IMR-90 (cell line): ENCODE measurements at regions not wholly inside any gene's neighbourhood (a gene's known extent, or its start where the extent isn't known, plus 50 kb on each side); places are given as distances from the start of the nearest gene placed in this dataset.

ENCODE experiments used
- ATAC-seq: fragments of 200-7000 bp; cut with Tn5 transposase; 2 replicates; pipeline ENCODE4 v1.9.1; 2020; ENCODE audit warnings: low read depth, mild to moderate bottlenecking, moderate library complexity
- BruUV-seq: library from RNA; stranded (reverse); fragments of 400-500 nt; replicated peaks from 2 replicates; lab custom pipeline; 2021; lab: Mats Ljungman, UMichigan
- CTCF ChIA-PET: fragments of 300-600 bp; formaldehyde crosslinking; extraction: SDS; loops from one replicate; lab custom pipeline; 2021; ENCODE audit warnings: antibody characterized with exemption; lab: Yijun Ruan, JAX
- POLR2A ChIA-PET: fragments of 300-600 bp; sonication (Branson Sonifier 250); formaldehyde crosslinking; loops from one replicate; lab custom pipeline; 2022; ENCODE audit warnings: antibody characterized with exemption; ENCODE audit not compliant: unreplicated experiment; lab: Charles Lee
- DNase-seq: peaks from one replicate; pipeline ENCODE4 v3.0.0; 2013
- H2AFZ ChIP-seq: replicated peaks from 2 replicates; pipeline ENCODE3; 2013; ENCODE audit warnings: low read length, mild to moderate bottlenecking; ENCODE audit not compliant: poor library complexity
- H2AK5ac ChIP-seq: 2 replicates; pipeline ENCODE4 v1.6.1; 2013; ENCODE audit warnings: low read depth, low read length, inconsistent platforms
- H2AK9ac ChIP-seq: replicated peaks from 2 replicates; pipeline ENCODE3; 2013; ENCODE audit warnings: mild to moderate bottlenecking, low read depth, low read length, moderate library complexity; ENCODE audit not compliant: poor library complexity
- H2BK120ac ChIP-seq: 2 replicates; pipeline ENCODE4 v1.6.1; 2013; ENCODE audit warnings: low read depth, low read length, inconsistent platforms
- H2BK15ac ChIP-seq: 3 replicates; pipeline ENCODE4 v1.6.1; 2013; ENCODE audit warnings: low read depth, low read length, inconsistent platforms
- H2BK20ac ChIP-seq: 2 replicates; pipeline ENCODE4 v1.6.1; 2013; ENCODE audit warnings: low read depth, mild to moderate bottlenecking, inconsistent platforms, low read length, moderate library complexity
- H2BK5ac ChIP-seq: 2 replicates; pipeline ENCODE4 v1.6.1; 2013; ENCODE audit warnings: mild to moderate bottlenecking, low read depth, low read length, inconsistent platforms; ENCODE audit not compliant: poor library complexity, severe bottlenecking
- H3K14ac ChIP-seq: replicated peaks from 2 replicates; pipeline ENCODE4 v1.6.1; 2013; ENCODE audit warnings: low read depth, low read length, inconsistent platforms
- H3K18ac ChIP-seq: 2 replicates; pipeline ENCODE4 v1.6.1; 2013; ENCODE audit warnings: low read depth, low read length, control low read depth
- H3K23ac ChIP-seq: 2 replicates; pipeline ENCODE4 v1.6.1; 2013; ENCODE audit warnings: low read depth, low read length, inconsistent platforms
- H3K27ac ChIP-seq: 2 replicates; pipeline ENCODE4 v1.5.1; 2013; ENCODE audit warnings: mild to moderate bottlenecking, control low read depth, low read length; ENCODE audit not compliant: insufficient read depth
- H3K27me3 ChIP-seq: 2 replicates; pipeline ENCODE4 v1.6.1; 2013; ENCODE audit warnings: low read length; ENCODE audit not compliant: control insufficient read depth, insufficient read depth
- H3K36me3 ChIP-seq: 2 replicates; pipeline ENCODE4 v1.6.1; 2013; ENCODE audit warnings: low read length, mixed read lengths; ENCODE audit not compliant: control insufficient read depth, insufficient read depth
- H3K4ac ChIP-seq: 2 replicates; pipeline ENCODE4 v1.6.1; 2013; ENCODE audit warnings: low read depth, low read length, inconsistent platforms
- H3K4me1 ChIP-seq: 2 replicates; pipeline ENCODE4 v1.6.1; 2013; ENCODE audit warnings: low read length, mixed read lengths; ENCODE audit not compliant: control insufficient read depth, insufficient read depth
- H3K4me2 ChIP-seq: 2 replicates; pipeline ENCODE4 v1.6.1; 2013; ENCODE audit warnings: low read depth, mild to moderate bottlenecking, control low read depth, low read length, moderate library complexity
- H3K4me3 ChIP-seq: 2 replicates; pipeline ENCODE4 v1.5.1; 2013; ENCODE audit warnings: low read depth, mild to moderate bottlenecking, control low read depth, low read length, moderate library complexity; ENCODE audit not compliant: insufficient read depth
- H3K56ac ChIP-seq: 2 replicates; pipeline ENCODE4 v1.6.1; 2013; ENCODE audit warnings: low read length, inconsistent platforms; ENCODE audit not compliant: insufficient read depth; ENCODE audit errors: extremely low read depth
- H3K79me1 ChIP-seq, 2 experiments: 2 replicates each; pipeline ENCODE4 v1.6.1; 2013; ENCODE audit warnings: low read length in 2 of 2, inconsistent platforms in 1 of 2, low read depth in 1 of 2
- H3K9ac ChIP-seq: 2 replicates; pipeline ENCODE4 v1.6.1; 2013; ENCODE audit warnings: low read depth, low read length, control low read depth
- H3K9me1 ChIP-seq: 2 replicates; pipeline ENCODE4 v1.6.1; 2013; ENCODE audit warnings: low read length, inconsistent platforms; ENCODE audit not compliant: insufficient read depth
- H3K9me3 ChIP-seq: 2 replicates; pipeline ENCODE4 v1.6.1; 2013; ENCODE audit warnings: low read length; ENCODE audit not compliant: control insufficient read depth, insufficient read depth
- H4K20me1 ChIP-seq: 2 replicates; pipeline ENCODE4 v1.6.1; 2013; ENCODE audit warnings: low read length, inconsistent platforms; ENCODE audit not compliant: insufficient read depth
- H4K5ac ChIP-seq: 2 replicates; pipeline ENCODE4 v1.6.1; 2013; ENCODE audit warnings: mild to moderate bottlenecking, low read depth, low read length, control low read depth
- H4K8ac ChIP-seq, 2 experiments: 2 replicates each; pipeline ENCODE4 v1.6.1; 2013; ENCODE audit warnings: low read depth in 2 of 2, low read length in 2 of 2, control low read depth in 1 of 2, inconsistent platforms in 1 of 2
- H4K91ac ChIP-seq: 2 replicates; pipeline ENCODE4 v1.6.1; 2013; ENCODE audit warnings: low read depth, low read length, inconsistent platforms; ENCODE audit not compliant: insufficient read depth
- MAFK ChIP-seq: IDR thresholded peaks from 2 replicates; pipeline ENCODE4 v1.6.1; 2012; ENCODE audit warnings: low read depth, low read length, improper control_type of control experiment
- WGBS, 2 experiments: methylation state at CpG; one replicate each; pipeline versions ENCODE4 v1.1.5 to v1.1.7; 2013; ENCODE audit warnings: missing lambda C conversion rate in 2 of 2; ENCODE audit not compliant: insufficient read length in 1 of 2; ENCODE audit errors: extremely low coverage in 2 of 2; 5-methylcytosine and 5-hydroxymethylcytosine counted together
- dilution Hi-C: fragments of 300-500 bp; cut with HindIII; formaldehyde crosslinking; loops from one replicate; pipeline ENCODE4 v1.14.3; 2018; ENCODE audit warnings: low sequenced_read_pairs; ENCODE audit not compliant: unreplicated experiment
- in situ Hi-C: fragments of 300-500 bp; cut with MboI; formaldehyde crosslinking; loops from 3 replicates; pipeline ENCODE4 v1.14.3; 2019; ENCODE audit warnings: low sequenced_read_pairs, inconsistent platforms, mixed read lengths
- intact Hi-C: fragments of 100-400 bp; cut with micrococcal nuclease; formaldehyde crosslinking; loops from 2 replicates; pipeline ENCODE4 v1.10.0; 2022
- TF ChIP-seq, protein P1 (sequence below): conservative IDR thresholded peaks from 2 replicates; pipeline ENCODE4 v1.5.1; 2012; ENCODE audit warnings: mild to moderate bottlenecking, low read depth, low read length, improper control_type of control experiment

- Histone ChIP-seq H3K23ac (no peak overlapping the region), H3K56ac (no peak overlapping the region), H3K9me3 (no peaks in the 10 kb centered on the region; the same call in none of the 2 replicates), H3K18ac (no peak overlapping the region), H3K27me3 (no peaks in the 10 kb centered on the region), H3K14ac (no peak overlapping the region), H3K4me2 (no peak overlapping the region), H2BK15ac (no peak overlapping the region), H2AK5ac (no peak overlapping the region), H4K91ac (no peak overlapping the region), H3K4ac (no peak overlapping the region), H2AK9ac (no peak overlapping the region), H3K79me1 (no peaks in the 10 kb centered on the region), H3K9me1 (no peaks in the 10 kb centered on the region), H3K27ac (no peak overlapping the region), H2BK5ac (no peak overlapping the region), H2BK120ac (no peak overlapping the region), H4K8ac (no peak overlapping the region), H4K5ac (no peak overlapping the region), H2AFZ (no peak overlapping the region), H3K36me3 (no peaks in the 10 kb centered on the region), H3K9ac (no peak overlapping the region), H2BK20ac (no peak overlapping the region), H3K4me1 (no peaks in the 10 kb centered on the region), H3K4me3 (no peak overlapping the region), H4K20me1 (no peaks in the 10 kb centered on the region)
- TF ChIP-seq, protein P1, sequence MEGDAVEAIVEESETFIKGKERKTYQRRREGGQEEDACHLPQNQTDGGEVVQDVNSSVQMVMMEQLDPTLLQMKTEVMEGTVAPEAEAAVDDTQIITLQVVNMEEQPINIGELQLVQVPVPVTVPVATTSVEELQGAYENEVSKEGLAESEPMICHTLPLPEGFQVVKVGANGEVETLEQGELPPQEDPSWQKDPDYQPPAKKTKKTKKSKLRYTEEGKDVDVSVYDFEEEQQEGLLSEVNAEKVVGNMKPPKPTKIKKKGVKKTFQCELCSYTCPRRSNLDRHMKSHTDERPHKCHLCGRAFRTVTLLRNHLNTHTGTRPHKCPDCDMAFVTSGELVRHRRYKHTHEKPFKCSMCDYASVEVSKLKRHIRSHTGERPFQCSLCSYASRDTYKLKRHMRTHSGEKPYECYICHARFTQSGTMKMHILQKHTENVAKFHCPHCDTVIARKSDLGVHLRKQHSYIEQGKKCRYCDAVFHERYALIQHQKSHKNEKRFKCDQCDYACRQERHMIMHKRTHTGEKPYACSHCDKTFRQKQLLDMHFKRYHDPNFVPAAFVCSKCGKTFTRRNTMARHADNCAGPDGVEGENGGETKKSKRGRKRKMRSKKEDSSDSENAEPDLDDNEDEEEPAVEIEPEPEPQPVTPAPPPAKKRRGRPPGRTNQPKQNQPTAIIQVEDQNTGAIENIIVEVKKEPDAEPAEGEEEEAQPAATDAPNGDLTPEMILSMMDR: no peak
- peak; percentile 97 for TF ChIP-seq MAFK
- no peak for ATAC-seq
- BruUV-seq: no TSS peak
- dilution Hi-C loops (no loop called here), in situ Hi-C loops (no loop called here), intact Hi-C loops (no loop called here)
- DNase-seq: no peak
- ChIA-PET CTCF (no interaction called here), POLR2A (no interaction called here)
- WGBS, 2 experiments: 75% methylated on average over 1 of the region's 2 CpGs; no CpG with 5 or more reads in 1 of the 2 experiments
Measured at GRCh38 chr3:62965311-62965710, 90.1 kb upstream of the CADPS start.
